Panc1 (cell line): ENCODE measurements at regions not wholly inside any gene's neighbourhood (a gene's known extent, or its start where the extent isn't known, plus 50 kb on each side); places are given as distances from the start of the nearest gene placed in this dataset.

Experiments
- ATAC-seq: fragments of 200-7000 bp; cut with Tn5 transposase; 2 replicates; pipeline ENCODE4 v1.9.1; 2020; ENCODE audit warnings: mild to moderate bottlenecking, moderate library complexity
- BruUV-seq: library from RNA; stranded (reverse); fragments of 400-500 nt; replicated peaks from 2 replicates; lab custom pipeline; 2021; lab: Mats Ljungman, UMichigan
- CTCF ChIA-PET: fragments of 300-600 bp; sonication (Branson Sonifier 250); formaldehyde crosslinking; loops from one replicate; lab custom pipeline; 2022; ENCODE audit warnings: antibody characterized with exemption; lab: Charles Lee
- POLR2A ChIA-PET: fragments of 300-600 bp; sonication (Branson Sonifier 250); formaldehyde crosslinking; loops from one replicate; lab custom pipeline; 2022; ENCODE audit warnings: antibody characterized with exemption; lab: Charles Lee
- DNase-seq: peaks from one replicate; pipeline ENCODE4 v3.0.0-alpha.2; 2010; ENCODE audit warnings: low read depth, low spot score
- H3K27ac ChIP-seq: 2 replicates; pipeline ENCODE4 v1.5.1; 2011; ENCODE audit warnings: mild to moderate bottlenecking, low read length, inconsistent platforms
- H3K27me3 ChIP-seq: fragments of 200-500 bp; sonication (Bioruptor generic); 2 replicates; pipeline ENCODE4 v1.6.0; 2014; ENCODE audit warnings: low read length, inconsistent platforms; ENCODE audit not compliant: control insufficient read depth, insufficient read depth
- H3K36me3 ChIP-seq: fragments of 200-500 bp; sonication (Bioruptor generic); 2 replicates; pipeline ENCODE4 v1.5.1; 2014; ENCODE audit warnings: inconsistent platforms, mild to moderate bottlenecking, low read length, moderate library complexity; ENCODE audit not compliant: control insufficient read depth, insufficient read depth
- H3K4me1 ChIP-seq: 2 replicates; pipeline ENCODE4 v1.5.1; 2011; ENCODE audit warnings: inconsistent platforms, mild to moderate bottlenecking, low read length, moderate library complexity; ENCODE audit not compliant: control insufficient read depth, insufficient read depth
- H3K4me3 ChIP-seq, 2 experiments: 2 replicates each; pipeline ENCODE4 v1.5.1; 2011 to 2012; ENCODE audit warnings: low read depth in 2 of 2, low read length in 2 of 2, mild to moderate bottlenecking in 2 of 2, inconsistent platforms in 1 of 2, moderate library complexity in 1 of 2
- H3K9me3 ChIP-seq: fragments of 200-500 bp; sonication (Bioruptor generic); 2 replicates; pipeline ENCODE4 v1.5.1; 2014; ENCODE audit warnings: low read depth, mild to moderate bottlenecking, inconsistent platforms, low read length, moderate library complexity; ENCODE audit not compliant: control insufficient read depth, insufficient read depth
- POLR2AphosphoS5 ChIP-seq: IDR thresholded peaks from 2 replicates; pipeline ENCODE4 v1.6.1; 2012; ENCODE audit warnings: mild to moderate bottlenecking, low read depth, low read length, moderate library complexity
- REST ChIP-seq, 2 experiments: IDR thresholded peaks; 2 replicates each; pipeline ENCODE4 v1.6.1; 2011 to 2012; ENCODE audit warnings: low read depth in 2 of 2, control low read depth in 1 of 2, low read length in 1 of 2, mild to moderate bottlenecking in 1 of 2, moderate library complexity in 1 of 2; ENCODE audit not compliant: insufficient read depth in 1 of 2
- SIN3A ChIP-seq: IDR thresholded peaks from 2 replicates; pipeline ENCODE4 v1.6.1; 2012; ENCODE audit warnings: low read depth, mild to moderate bottlenecking, low read length, moderate library complexity, borderline replicate concordance; ENCODE audit not compliant: insufficient read depth
- TCF7L2 ChIP-seq: IDR thresholded peaks from 2 replicates; pipeline ENCODE4 v1.6.1; 2011; ENCODE audit warnings: mild to moderate bottlenecking, low read depth, low read length, inconsistent platforms
- in situ Hi-C: cut with HindIII; loops from 2 replicates; pipeline ENCODE4 v1.10.0; 2016; ENCODE audit warnings: low sequenced_read_pairs, low pct_unique_long_range_greater_than_20kb
- intact Hi-C: fragments of 100-400 bp; cut with micrococcal nuclease; formaldehyde crosslinking; loops from one replicate; pipeline ENCODE4 v1.10.0; 2022; ENCODE audit not compliant: unreplicated experiment
- TF ChIP-seq, protein P1 (sequence below): fragments of 450-650 bp; IDR thresholded peaks from 2 replicates; pipeline ENCODE4 v1.5.1; 2017; ENCODE audit warnings: mild to moderate bottlenecking

GRCh38 chr16:51567911-51568310 is 416.8 kb upstream of the SALL1 start:
- Histone ChIP-seq H3K36me3 (no peaks in the 10 kb centered on the region), H3K27me3 (no peaks in the 10 kb centered on the region), H3K4me3 (no peak overlapping the region), H3K27ac (no peak overlapping the region), H3K9me3 (peaks cover 2% of the 10 kb centered on the region; the same call in 1 of the 2 replicates), H3K4me1 (no peaks in the 10 kb centered on the region)
- no TSS peak for BruUV-seq
- POLR2A ChIA-PET = no interaction called here
- no peak for TF ChIP-seq SIN3A
- no peak for TF ChIP-seq REST (IDR thresholded peaks at IDR 0.05; ENCODE audit: insufficient read depth in 1 of 2, low read depth in 2 of 2, low read length in 1 of 2)
- TF ChIP-seq, protein P1, sequence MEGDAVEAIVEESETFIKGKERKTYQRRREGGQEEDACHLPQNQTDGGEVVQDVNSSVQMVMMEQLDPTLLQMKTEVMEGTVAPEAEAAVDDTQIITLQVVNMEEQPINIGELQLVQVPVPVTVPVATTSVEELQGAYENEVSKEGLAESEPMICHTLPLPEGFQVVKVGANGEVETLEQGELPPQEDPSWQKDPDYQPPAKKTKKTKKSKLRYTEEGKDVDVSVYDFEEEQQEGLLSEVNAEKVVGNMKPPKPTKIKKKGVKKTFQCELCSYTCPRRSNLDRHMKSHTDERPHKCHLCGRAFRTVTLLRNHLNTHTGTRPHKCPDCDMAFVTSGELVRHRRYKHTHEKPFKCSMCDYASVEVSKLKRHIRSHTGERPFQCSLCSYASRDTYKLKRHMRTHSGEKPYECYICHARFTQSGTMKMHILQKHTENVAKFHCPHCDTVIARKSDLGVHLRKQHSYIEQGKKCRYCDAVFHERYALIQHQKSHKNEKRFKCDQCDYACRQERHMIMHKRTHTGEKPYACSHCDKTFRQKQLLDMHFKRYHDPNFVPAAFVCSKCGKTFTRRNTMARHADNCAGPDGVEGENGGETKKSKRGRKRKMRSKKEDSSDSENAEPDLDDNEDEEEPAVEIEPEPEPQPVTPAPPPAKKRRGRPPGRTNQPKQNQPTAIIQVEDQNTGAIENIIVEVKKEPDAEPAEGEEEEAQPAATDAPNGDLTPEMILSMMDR = no peak
- TF ChIP-seq TCF7L2 = no peak
- no peak for TF ChIP-seq POLR2AphosphoS5
- in situ Hi-C loops = no loop called here
- intact Hi-C loops = no loop called here
- CTCF ChIA-PET = no interaction called here
- DNase-seq = no peak
- ATAC-seq = no peak

- peaks cover 2% of the 10 kb centered on the region; the same call in 1 of the 2 replicates for H3K9me3 ChIP-seq
- DNase-seq (no peak), ATAC-seq (no peak)
- ChIA-PET POLR2A (no interaction called here), CTCF (no interaction called here)
- intact Hi-C loops (no loop called here), in situ Hi-C loops (no loop called here)
- no peak overlapping the region for H3K4me3 ChIP-seq
- no peaks in the 10 kb centered on the region for H3K27me3 ChIP-seq
- BruUV-seq = no TSS peak
- no peaks in the 10 kb centered on the region for H3K36me3 ChIP-seq
- H3K4me1 ChIP-seq = no peaks in the 10 kb centered on the region
- TF ChIP-seq SIN3A = no peak
- TF ChIP-seq TCF7L2 = no peak
- no peak for TF ChIP-seq POLR2AphosphoS5
- TF ChIP-seq, protein P1 = no peak
- TF ChIP-seq REST (IDR thresholded peaks at IDR 0.05; ENCODE audit: insufficient read depth in 1 of 2, low read depth in 2 of 2, low read length in 1 of 2) = no peak
- no peak overlapping the region for H3K27ac ChIP-seq
Observed at GRCh38 chr16:51565184-51565583, 414.1 kb upstream of the SALL1 start.
